ENCODE measurements at regions not wholly inside any gene's neighbourhood (a gene's known extent, or its start where the extent isn't known, plus 50 kb on each side); places are given as distances from the start of the nearest gene placed in this dataset.
"Not testable (repeated sequence)": the region's sequence is repeated elsewhere in the genome, so short reads cannot be mapped to it uniquely, and the experiment has no call there.

GRCh38 chr5:100364757-100365478, 170.3 kb upstream of the FAM174A start:
- H3K4me3 ChIP-seq; H3K9me3 ChIP-seq; H3K27me3 ChIP-seq; H3K4me1 ChIP-seq; DNase-seq (ENCODE audit: low spot score in 2 of 2); H3K36me3 ChIP-seq; intact Hi-C loops (cut with DNase I): not testable (repeated sequence)
- peak overlapping the region in 1 of 2 donors; percentile 45 for H3K27ac ChIP-seq

GRCh38 chr5:100364343-100364742, 170.8 kb upstream of the FAM174A start:
- DNase-seq (ENCODE audit: low spot score in 2 of 2); H3K27me3 ChIP-seq; H3K9me3 ChIP-seq; intact Hi-C loops (cut with DNase I); H3K4me3 ChIP-seq; H3K36me3 ChIP-seq; H3K4me1 ChIP-seq: not testable (repeated sequence)
- H3K27ac ChIP-seq = peak overlapping the region in 1 of 2 donors; percentile 45

GRCh38 chr5:100359998-100360397, 175.2 kb upstream of the FAM174A start:
- intact Hi-C loops (cut with DNase I); H3K4me1 ChIP-seq; H3K27ac ChIP-seq; H3K9me3 ChIP-seq; H3K36me3 ChIP-seq; H3K27me3 ChIP-seq; DNase-seq (ENCODE audit: low spot score in 2 of 2); H3K4me3 ChIP-seq: not testable (repeated sequence)

GRCh38 chr5:100346269-100346668, 188.9 kb upstream of the FAM174A start:
- H3K4me3 ChIP-seq; intact Hi-C loops (cut with DNase I); DNase-seq (ENCODE audit: low spot score in 2 of 2); H3K36me3 ChIP-seq; H3K27me3 ChIP-seq; H3K9me3 ChIP-seq; H3K4me1 ChIP-seq; H3K27ac ChIP-seq: not testable (repeated sequence)

- H3K9me3 ChIP-seq; H3K27me3 ChIP-seq; H3K4me3 ChIP-seq; DNase-seq (ENCODE audit: low spot score in 2 of 2); H3K27ac ChIP-seq; intact Hi-C loops (cut with DNase I); H3K36me3 ChIP-seq; H3K4me1 ChIP-seq: not testable (repeated sequence)
These were observed 193.7 kb upstream of the FAM174A start for GRCh38 chr5:100341485-100341884.

GRCh38 chr5:100322483-100322882, 212.7 kb upstream of the FAM174A start:
- Histone ChIP-seq H3K36me3 (no peaks in the 10 kb centered on the region), H3K27ac (no peak overlapping the region), H3K9me3 (no peaks in the 10 kb centered on the region), H3K27me3 (no peaks in the 10 kb centered on the region), H3K4me1 (no peaks in the 10 kb centered on the region), H3K4me3 (no peak overlapping the region)
- TF ChIP-seq CTCF (IDR thresholded peaks at IDR 0.05) = no peak
- intact Hi-C loops (cut with DNase I) = no loop called here
- DNase-seq (ENCODE audit: low spot score in 2 of 2) = no peak

GRCh38 chr5:100319885-100320284, 215.3 kb upstream of the FAM174A start:
- no peak for DNase-seq (ENCODE audit: low spot score in 2 of 2)
- Histone ChIP-seq H3K36me3 (no peaks in the 10 kb centered on the region), H3K9me3 (peaks cover 0 to 5% of the 10 kb centered on the region in 2 donors), H3K27me3 (no peaks in the 10 kb centered on the region), H3K4me3 (no peak overlapping the region), H3K4me1 (no peaks in the 10 kb centered on the region), H3K27ac (no peak overlapping the region)
- intact Hi-C loops (cut with DNase I) = no loop called here
- TF ChIP-seq CTCF (IDR thresholded peaks at IDR 0.05) = no peak

GRCh38 chr5:100313657-100314056, 221.5 kb upstream of the FAM174A start:
- DNase-seq (ENCODE audit: low spot score in 2 of 2) = no peak
- Histone ChIP-seq H3K4me3 (no peak overlapping the region), H3K27me3 (no peaks in the 10 kb centered on the region), H3K27ac (no peak overlapping the region), H3K4me1 (no peaks in the 10 kb centered on the region), H3K36me3 (no peaks in the 10 kb centered on the region), H3K9me3 (peaks cover 0 to 5% of the 10 kb centered on the region in 2 donors)
- intact Hi-C loops (cut with DNase I) = no loop called here
- TF ChIP-seq CTCF (IDR thresholded peaks at IDR 0.05) = no peak

Data from ascending aorta (tissue), 2 donors.